Esophagus squamous epithelium (tissue), 4 donors: ENCODE measurements at regions not wholly inside any gene's neighbourhood (a gene's known extent, or its start where the extent isn't known, plus 50 kb on each side); places are given as distances from the start of the nearest gene placed in this dataset.
"Not testable (repeated sequence)": the region's sequence is repeated elsewhere in the genome, so short reads cannot be mapped to it uniquely, and the experiment has no call there.

Experiments
- CTCF ChIP-seq, 6 experiments: fragments of 450-650 bp in 4 of 6; fragments of 200-600 bp in 2 of 6; sonication (generic) in 2 of 6; IDR thresholded peaks; one replicate each; pipeline ENCODE4 v1.5.1; 2016 to 2019; ENCODE audit warnings: antibody characterized with exemption in 6 of 6, mild to moderate bottlenecking in 4 of 6, moderate library complexity in 4 of 6
- POLR2A ChIP-seq, 4 donors: fragments of 450-650 bp; IDR thresholded peaks; one replicate each; pipeline ENCODE4 v1.6.1; 2017; ENCODE audit warnings: antibody characterized with exemption in 4 of 4, mild to moderate bottlenecking in 4 of 4, moderate library complexity in 3 of 4

GRCh38 chr5:103377638-103378037, 119.1 kb downstream of the MACIR start:
- TF ChIP-seq CTCF, POLR2A (IDR thresholded peaks at IDR 0.05): not testable (repeated sequence)
